GM12878 (cell line): ENCODE measurements at regions not wholly inside any gene's neighbourhood (a gene's known extent, or its start where the extent isn't known, plus 50 kb on each side); places are given as distances from the start of the nearest gene placed in this dataset.

ENCODE experiments used
- EP300 ChIP-seq, 2 experiments: fragments of 150-350 bp in 1 of 2; IDR thresholded peaks; 2 replicates each; pipeline ENCODE4 v1.6.1; 2011 to 2012; ENCODE audit warnings: low read depth in 2 of 2, low read length in 2 of 2, borderline replicate concordance in 1 of 2, improper control_type of control experiment in 1 of 2, inconsistent platforms in 1 of 2; ENCODE audit not compliant: control insufficient read depth in 1 of 2
- POLR2AphosphoS5 ChIP-seq: IDR thresholded peaks from 2 replicates; pipeline ENCODE4 v1.6.1; 2011; ENCODE audit warnings: mild to moderate bottlenecking, low read length, inconsistent platforms
- USF2 ChIP-seq: IDR thresholded peaks from 2 replicates; pipeline ENCODE4 v1.6.1; 2011; ENCODE audit warnings: low read depth, low read length, improper control_type of control experiment, borderline replicate concordance
- ZZZ3 ChIP-seq: IDR thresholded peaks from 2 replicates; pipeline ENCODE4 v1.6.1; 2011; ENCODE audit warnings: low read depth; ENCODE audit not compliant: control insufficient read depth, insufficient read length
- TF ChIP-seq, protein P1 (sequence below), 3 experiments: IDR thresholded peaks in 2 of 3; conservative IDR thresholded peaks in 1 of 3; 2 replicates each; pipeline ENCODE4 v1.5.1; 2011; ENCODE audit warnings: low read depth in 3 of 3, low read length in 3 of 3, mild to moderate bottlenecking in 3 of 3, control low read depth in 2 of 3, moderate library complexity in 2 of 3, inconsistent platforms in 1 of 3, mixed read lengths in 1 of 3; ENCODE audit not compliant: control insufficient read depth in 2 of 3, insufficient read depth in 1 of 3; ENCODE audit errors: extremely low read depth in 1 of 3

DNA sequence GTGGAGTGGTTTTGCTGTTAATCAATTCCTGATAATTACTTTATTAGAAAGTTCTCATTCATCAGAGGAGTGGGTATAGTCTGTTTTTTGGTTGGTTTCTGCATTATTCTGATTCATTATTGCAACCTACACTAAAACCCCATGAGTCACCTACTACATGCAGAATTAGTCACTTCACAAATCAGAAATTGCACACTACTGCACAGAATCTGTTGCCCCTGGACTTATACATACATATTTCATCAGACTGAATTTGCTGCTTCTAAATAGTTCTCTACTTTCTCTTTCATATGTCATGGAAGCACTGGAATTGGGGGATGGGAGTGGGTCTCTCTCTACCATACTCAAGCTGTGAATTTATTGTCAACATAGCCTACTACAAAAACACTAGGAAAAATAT is 585.1 kb downstream of the DNAH5 start:
- TF ChIP-seq USF2: no peak
- TF ChIP-seq ZZZ3: no peak
- TF ChIP-seq, protein P1, sequence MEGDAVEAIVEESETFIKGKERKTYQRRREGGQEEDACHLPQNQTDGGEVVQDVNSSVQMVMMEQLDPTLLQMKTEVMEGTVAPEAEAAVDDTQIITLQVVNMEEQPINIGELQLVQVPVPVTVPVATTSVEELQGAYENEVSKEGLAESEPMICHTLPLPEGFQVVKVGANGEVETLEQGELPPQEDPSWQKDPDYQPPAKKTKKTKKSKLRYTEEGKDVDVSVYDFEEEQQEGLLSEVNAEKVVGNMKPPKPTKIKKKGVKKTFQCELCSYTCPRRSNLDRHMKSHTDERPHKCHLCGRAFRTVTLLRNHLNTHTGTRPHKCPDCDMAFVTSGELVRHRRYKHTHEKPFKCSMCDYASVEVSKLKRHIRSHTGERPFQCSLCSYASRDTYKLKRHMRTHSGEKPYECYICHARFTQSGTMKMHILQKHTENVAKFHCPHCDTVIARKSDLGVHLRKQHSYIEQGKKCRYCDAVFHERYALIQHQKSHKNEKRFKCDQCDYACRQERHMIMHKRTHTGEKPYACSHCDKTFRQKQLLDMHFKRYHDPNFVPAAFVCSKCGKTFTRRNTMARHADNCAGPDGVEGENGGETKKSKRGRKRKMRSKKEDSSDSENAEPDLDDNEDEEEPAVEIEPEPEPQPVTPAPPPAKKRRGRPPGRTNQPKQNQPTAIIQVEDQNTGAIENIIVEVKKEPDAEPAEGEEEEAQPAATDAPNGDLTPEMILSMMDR (IDR thresholded peaks at IDR 0.05 in 2 of 3, conservative IDR thresholded peaks at IDR 0.05 in 1 of 3; ENCODE audit: control insufficient read depth in 2 of 3, extremely low read depth in 1 of 3, insufficient read depth in 1 of 3, low read depth in 3 of 3, low read length in 3 of 3): no peak
- no peak for TF ChIP-seq POLR2AphosphoS5
- no peak for TF ChIP-seq EP300 (IDR thresholded peaks at IDR 0.05; ENCODE audit: borderline replicate concordance in 1 of 2, control insufficient read depth in 1 of 2, low read depth in 2 of 2, low read length in 2 of 2)
